Stimulated activated effector memory CD8-positive, alpha-beta T cell treated with anti-CD3 and anti-CD28 coated beads, Interleukin-12 subunit alpha, Interleukin-12 subunit beta, amount 100 ng/mL, for 72 hours (primary cell): ENCODE measurements at regions not wholly inside any gene's neighbourhood (a gene's known extent, or its start where the extent isn't known, plus 50 kb on each side); places are given as distances from the start of the nearest gene placed in this dataset.

Experiments used
- ATAC-seq: fragments of 150-1000 bp; cut with Tn5 transposase; 2 replicates; pipeline ENCODE4 v1.10.0; 2021
- DNase-seq, 2 donors: peaks; one replicate each; pipeline ENCODE4 v3.0.0; 2021 to 2022; ENCODE audit warnings: low spot score in 2 of 2
- H3K27ac Mint-ChIP-seq: one replicate; pipeline ENCODE4 v1.8.0; 2022; ENCODE audit warnings: mild to moderate bottlenecking, mixed read lengths
- H3K36me3 Mint-ChIP-seq: one replicate; pipeline ENCODE4 v1.8.0; 2022; ENCODE audit warnings: mild to moderate bottlenecking, mixed read lengths
- H3K4me1 Mint-ChIP-seq: one replicate; pipeline ENCODE4 v1.8.0; 2022; ENCODE audit warnings: mixed read lengths
- H3K4me3 Mint-ChIP-seq: one replicate; pipeline ENCODE4 v1.8.0; 2022; ENCODE audit warnings: mild to moderate bottlenecking, mixed read lengths
- H3K9me3 Mint-ChIP-seq: one replicate; pipeline ENCODE4 v1.8.0; 2022; ENCODE audit warnings: mixed read lengths

DNA sequence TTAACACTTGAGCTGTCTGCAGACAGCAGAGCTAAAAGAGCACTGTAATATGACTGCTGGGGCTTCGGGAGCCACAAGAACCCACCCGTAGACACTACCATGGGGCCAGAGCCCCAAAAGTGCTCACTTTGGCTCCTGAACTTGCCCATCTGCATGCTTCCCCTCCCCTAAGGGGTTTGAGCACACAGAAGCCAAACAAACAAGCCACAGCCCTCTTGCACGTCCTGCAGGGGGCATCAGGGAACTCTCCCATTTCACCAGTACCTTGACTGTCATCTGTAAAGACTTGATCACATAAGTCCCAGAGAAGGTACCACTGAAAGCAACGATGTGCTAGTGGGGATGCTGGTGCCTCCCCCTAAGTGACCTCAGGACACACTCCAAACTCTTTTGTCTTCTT, 681.8 kb downstream of the SEMA5A start:
- Mint-ChIP-seq H3K4me3 (no peak overlapping the region), H3K27ac (no peak overlapping the region), H3K9me3 (peaks cover 10% of the 10 kb centered on the region), H3K36me3 (no peaks in the 10 kb centered on the region), H3K4me1 (no peaks in the 10 kb centered on the region)
- no peak for ATAC-seq
- no peak for DNase-seq

DNA sequence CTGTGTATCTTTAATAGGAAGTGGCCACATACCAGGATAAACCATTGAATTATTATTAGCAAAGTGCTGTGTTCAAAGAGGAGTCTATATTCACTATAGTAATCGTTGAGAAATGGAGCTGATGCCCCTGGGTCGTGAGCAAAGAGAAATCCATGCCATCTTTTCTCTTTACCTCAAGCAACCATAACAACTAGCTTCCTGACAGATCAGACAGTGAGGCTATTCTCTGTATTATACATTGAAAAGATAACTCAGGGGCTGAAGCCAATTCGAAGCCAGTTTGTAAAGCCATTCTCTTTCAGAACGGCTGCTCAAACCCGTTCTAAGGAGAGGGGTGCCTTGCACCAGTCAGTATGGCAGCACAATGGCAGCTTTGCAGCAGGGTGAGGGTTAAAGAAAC, 680.6 kb downstream of the SEMA5A start:
- Mint-ChIP-seq H3K9me3 (peaks cover 7% of the 10 kb centered on the region), H3K4me3 (no peak overlapping the region), H3K36me3 (no peaks in the 10 kb centered on the region), H3K4me1 (no peaks in the 10 kb centered on the region), H3K27ac (no peak overlapping the region)
- no peak for DNase-seq
- no peak for ATAC-seq

DNA sequence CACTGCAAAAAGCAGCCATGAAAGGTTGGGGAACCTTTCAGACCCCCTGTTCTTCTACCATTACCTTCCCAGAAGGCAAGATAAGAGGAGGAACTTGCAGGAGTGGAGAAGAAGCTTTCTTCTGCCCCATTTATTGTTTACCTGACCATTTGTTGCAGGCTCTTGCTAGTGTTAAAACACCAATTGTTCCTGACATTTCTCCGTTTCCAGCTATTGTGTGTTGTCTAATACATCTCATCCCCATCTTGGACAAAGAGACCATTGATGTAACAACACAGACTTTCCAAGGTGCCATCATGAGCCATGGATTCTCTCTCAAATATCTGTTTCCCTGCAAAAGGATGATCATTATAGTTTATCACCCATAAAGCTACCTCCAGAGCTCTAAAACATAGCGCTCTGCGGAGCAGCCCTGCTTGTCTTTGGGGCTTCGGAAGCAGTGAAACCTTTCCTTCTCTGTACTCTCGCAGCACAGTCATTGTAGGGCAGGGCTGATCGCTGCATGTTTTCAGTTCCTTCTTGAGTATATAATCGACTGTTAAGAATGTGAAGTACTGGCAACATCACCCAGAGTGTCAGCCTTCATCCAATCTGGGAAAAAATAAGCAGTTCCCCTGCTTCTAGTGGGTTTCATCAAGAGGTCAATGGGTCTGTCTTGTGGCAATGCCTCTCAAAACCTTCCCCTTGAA, 680.0 kb downstream of the SEMA5A start:
- H3K36me3 Mint-ChIP-seq = no peaks in the 10 kb centered on the region
- H3K27ac Mint-ChIP-seq = no peak overlapping the region
- H3K4me1 Mint-ChIP-seq = no peaks in the 10 kb centered on the region
- H3K9me3 Mint-ChIP-seq = peaks cover 7% of the 10 kb centered on the region
- DNase-seq (no peak), ATAC-seq (no peak)
- H3K4me3 Mint-ChIP-seq = no peak overlapping the region

DNA sequence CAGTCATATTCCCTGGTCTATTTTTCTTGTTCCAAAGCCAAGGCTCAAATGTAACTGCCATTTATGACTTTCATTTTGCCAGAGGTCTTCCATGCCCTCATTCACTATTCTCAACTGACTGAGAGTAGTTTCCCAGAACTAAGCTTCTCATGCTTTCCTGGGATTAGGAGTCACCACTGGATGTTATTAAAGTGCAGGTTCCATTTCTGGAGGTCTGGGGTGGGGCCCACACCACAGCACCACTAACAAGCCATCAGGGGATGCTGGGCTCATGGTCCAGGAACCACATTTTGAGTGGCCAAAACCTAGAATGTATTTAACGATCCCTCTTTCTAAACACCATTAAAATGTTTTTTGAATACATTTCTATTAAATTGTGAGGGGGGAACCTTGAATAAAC, 677.6 kb downstream of the SEMA5A start:
- Mint-ChIP-seq H3K4me1 (no peaks in the 10 kb centered on the region), H3K27ac (no peak overlapping the region), H3K36me3 (no peaks in the 10 kb centered on the region), H3K9me3 (peaks cover 17% of the 10 kb centered on the region), H3K4me3 (no peak overlapping the region)
- ATAC-seq (no peak), DNase-seq (no peak)

DNA sequence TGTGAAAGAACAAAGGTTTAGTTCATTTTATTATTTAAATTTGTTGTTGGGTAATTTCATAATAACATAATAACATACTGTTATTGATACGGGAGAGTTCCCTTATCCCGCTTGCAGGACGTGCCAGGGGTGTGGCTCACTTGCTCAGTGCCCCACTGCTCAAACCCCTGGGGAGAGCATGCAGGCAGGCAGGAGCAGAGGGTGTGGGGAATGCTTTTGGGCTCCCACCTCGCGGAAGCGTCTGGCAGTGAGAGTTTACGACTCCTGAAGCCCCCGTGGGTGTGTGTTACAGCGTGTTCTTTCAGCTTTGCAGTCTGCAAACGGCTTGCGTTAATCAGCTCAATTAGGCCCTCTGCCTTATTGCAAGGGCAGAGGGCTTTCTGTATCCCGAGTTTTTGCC, 675.9 kb downstream of the SEMA5A start:
- Mint-ChIP-seq H3K36me3 (no peaks in the 10 kb centered on the region), H3K27ac (no peak overlapping the region), H3K4me3 (no peak overlapping the region), H3K9me3 (peaks cover 17% of the 10 kb centered on the region), H3K4me1 (no peaks in the 10 kb centered on the region)
- DNase-seq (no peak), ATAC-seq (no peak)

DNA sequence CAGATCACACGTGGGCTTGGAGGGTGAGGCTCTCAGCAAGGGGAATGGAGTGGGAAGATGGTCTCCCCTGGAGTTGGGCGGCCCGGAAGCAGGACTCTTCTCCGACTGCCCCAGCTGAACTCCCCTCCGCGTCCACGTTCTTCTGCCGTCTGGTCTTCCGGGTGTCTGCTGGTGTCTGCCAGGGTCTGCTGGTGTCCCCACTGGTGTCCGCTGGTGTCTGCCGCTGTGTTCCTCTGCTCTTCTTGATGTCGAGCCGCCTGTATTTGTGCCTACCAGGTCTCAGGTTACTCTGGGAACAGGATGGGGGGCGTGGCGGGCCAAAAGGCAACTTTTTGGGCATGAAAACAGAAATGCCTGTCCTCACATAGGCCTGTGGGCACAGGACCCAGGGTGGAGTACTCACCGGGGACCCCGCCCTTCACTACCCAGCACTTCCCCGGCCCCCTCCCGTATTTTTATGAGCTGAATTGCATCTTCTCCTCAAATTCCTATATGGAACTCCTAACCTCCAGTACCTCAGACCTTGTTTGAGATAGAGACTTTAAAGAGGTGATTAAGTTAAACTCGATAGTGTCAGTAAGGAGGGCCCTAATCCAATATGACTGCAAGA, 675.4 kb downstream of the SEMA5A start:
- ATAC-seq (no peak), DNase-seq (no peak)

DNA sequence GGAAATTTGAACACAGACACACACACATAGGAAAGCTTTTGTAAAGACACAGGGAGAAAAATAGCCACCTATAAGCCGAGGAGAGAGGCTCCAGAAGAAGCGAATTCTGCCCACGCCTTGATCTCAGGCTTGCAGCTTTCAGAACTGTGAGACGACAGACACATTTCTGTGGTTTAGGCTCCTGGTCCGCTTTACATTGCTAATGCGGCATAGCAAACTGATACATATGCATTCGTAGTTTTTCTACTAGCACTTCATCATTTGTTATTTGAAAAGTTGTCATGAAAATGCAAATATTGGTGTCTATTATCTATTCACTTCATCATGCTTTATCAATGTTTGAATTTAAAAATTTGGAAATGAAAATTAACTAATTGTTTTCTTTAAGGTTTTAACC, 674.9 kb downstream of the SEMA5A start:
- Mint-ChIP-seq H3K4me3 (no peak overlapping the region), H3K36me3 (no peaks in the 10 kb centered on the region), H3K9me3 (peaks cover 17% of the 10 kb centered on the region), H3K27ac (no peak overlapping the region), H3K4me1 (no peaks in the 10 kb centered on the region)
- no peak for DNase-seq
- no peak for ATAC-seq

More for the DNA sequence above, 675.4 kb downstream of the SEMA5A start:
- Mint-ChIP-seq H3K9me3 (peaks cover 17% of the 10 kb centered on the region), H3K4me1 (no peaks in the 10 kb centered on the region), H3K4me3 (no peak overlapping the region), H3K36me3 (no peaks in the 10 kb centered on the region), H3K27ac (no peak overlapping the region)

DNA sequence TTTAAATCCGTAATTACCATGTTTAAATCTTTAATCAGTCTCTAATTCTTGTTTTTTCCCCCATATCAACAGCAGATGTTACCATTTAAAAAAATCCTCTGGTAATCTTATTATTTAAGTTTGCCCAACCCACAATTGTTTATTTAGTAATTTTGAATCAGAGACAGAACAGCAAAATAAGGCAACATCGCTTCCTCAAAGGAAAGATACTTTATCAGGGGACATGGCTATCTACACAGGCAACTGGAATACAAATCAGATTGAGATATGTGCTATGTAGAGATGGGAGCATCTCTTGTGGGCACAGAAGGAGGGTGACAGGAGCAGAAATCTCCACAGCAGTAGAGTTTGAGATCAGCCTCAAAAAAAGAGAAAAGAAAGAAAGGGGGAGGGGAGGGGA, 674.4 kb downstream of the SEMA5A start:
- no peaks in the 10 kb centered on the region for H3K36me3 Mint-ChIP-seq
- ATAC-seq (no peak), DNase-seq (no peak)
- H3K27ac Mint-ChIP-seq = no peak overlapping the region
- H3K9me3 Mint-ChIP-seq = peaks cover 19% of the 10 kb centered on the region
- no peaks in the 10 kb centered on the region for H3K4me1 Mint-ChIP-seq
- H3K4me3 Mint-ChIP-seq = no peak overlapping the region

DNA sequence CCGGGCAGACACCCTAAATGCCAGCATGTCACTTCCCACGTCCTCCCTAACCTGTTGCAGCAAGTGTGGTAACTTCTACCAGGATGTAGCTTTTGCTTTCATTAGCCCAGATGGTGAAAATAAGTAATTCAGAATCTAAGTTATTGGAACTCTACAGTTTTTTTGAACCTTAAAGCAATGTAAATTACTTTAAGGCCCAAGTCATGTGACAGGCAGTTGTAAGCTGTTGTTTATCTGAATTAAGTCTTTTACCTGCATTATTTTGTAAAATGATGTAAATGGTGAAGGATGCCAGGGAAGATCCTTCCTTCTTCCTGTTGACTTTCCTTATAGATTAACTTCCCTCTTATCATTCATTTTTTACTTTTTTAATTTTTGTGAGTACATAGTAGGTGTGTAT, 670.2 kb downstream of the SEMA5A start:
- no peak for DNase-seq
- no peak overlapping the region for H3K4me3 Mint-ChIP-seq
- H3K9me3 Mint-ChIP-seq = peaks cover 31% of the 10 kb centered on the region
- H3K4me1 Mint-ChIP-seq = no peaks in the 10 kb centered on the region
- no peak overlapping the region for H3K27ac Mint-ChIP-seq
- no peaks in the 10 kb centered on the region for H3K36me3 Mint-ChIP-seq
- ATAC-seq = no peak

DNA sequence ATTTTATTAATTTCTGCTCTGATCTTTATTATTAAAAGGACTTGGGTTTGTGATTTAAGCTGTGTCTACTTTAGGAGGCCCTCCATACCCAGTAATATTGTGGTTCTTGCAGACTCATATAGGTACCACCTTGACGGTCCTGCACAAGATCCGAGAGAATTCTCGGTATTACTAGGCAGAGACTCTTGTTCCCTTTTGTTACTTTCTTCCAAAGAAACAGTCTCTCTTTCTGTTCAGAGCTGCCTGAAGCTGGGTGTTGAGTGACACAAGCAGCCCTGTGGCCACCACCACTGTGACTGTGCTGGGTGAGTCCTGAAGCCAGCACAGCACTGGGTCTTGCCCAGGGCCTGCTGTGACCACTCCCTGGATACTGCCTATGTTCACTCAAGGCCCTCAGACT, 666.6 kb downstream of the SEMA5A start:
- ATAC-seq (no peak), DNase-seq (no peak)
- H3K27ac Mint-ChIP-seq = no peak overlapping the region
- no peak overlapping the region for H3K4me3 Mint-ChIP-seq
- peaks cover 21% of the 10 kb centered on the region for H3K9me3 Mint-ChIP-seq
- H3K36me3 Mint-ChIP-seq = no peaks in the 10 kb centered on the region
- H3K4me1 Mint-ChIP-seq = no peaks in the 10 kb centered on the region

DNA sequence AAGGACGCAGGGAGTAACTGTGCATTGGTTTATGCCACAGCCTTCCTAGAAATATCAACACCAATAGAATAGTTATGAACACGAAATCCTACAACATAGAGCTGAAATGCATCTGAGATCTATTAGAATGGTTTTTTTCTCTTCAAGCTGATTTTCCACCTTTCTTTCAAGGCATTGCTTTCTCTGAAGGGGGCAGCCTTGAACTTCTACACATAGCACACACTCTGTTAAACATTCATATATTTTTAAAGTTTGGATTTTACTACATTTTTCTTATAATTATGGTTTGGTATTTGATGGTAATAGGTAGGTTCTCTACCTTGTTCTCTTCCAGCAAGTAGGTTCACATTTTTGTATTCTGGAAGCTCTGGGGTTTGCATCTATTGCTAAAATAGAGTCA, 661.8 kb downstream of the SEMA5A start:
- Mint-ChIP-seq H3K27ac (no peak overlapping the region), H3K9me3 (peaks cover 11% of the 10 kb centered on the region), H3K4me1 (no peaks in the 10 kb centered on the region), H3K36me3 (no peaks in the 10 kb centered on the region), H3K4me3 (no peak overlapping the region)
- DNase-seq (no peak), ATAC-seq (no peak)

DNA sequence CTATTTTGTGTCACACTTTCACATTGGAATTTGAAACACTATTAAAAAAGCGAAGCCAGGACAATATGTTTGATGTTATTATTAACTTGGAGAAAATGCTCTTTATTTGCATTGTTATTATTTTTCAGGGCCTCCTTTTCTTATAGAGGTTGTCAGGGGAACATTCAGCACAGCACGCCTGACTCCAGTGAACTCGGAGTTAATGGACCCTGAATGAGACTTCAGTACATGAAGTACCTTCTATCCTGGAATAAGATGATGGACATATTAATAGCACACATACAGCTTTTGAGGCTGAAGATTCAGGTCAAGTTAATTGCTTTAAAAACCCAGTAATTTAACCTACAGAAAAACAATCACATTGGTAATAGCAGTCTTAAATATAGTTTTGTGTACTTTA, 652.9 kb downstream of the SEMA5A start:
- H3K9me3 Mint-ChIP-seq = peaks cover 6% of the 10 kb centered on the region
- H3K4me1 Mint-ChIP-seq = no peaks in the 10 kb centered on the region
- H3K27ac Mint-ChIP-seq = no peak overlapping the region
- H3K36me3 Mint-ChIP-seq = no peaks in the 10 kb centered on the region
- ATAC-seq (no peak), DNase-seq (no peak)
- no peak overlapping the region for H3K4me3 Mint-ChIP-seq

DNA sequence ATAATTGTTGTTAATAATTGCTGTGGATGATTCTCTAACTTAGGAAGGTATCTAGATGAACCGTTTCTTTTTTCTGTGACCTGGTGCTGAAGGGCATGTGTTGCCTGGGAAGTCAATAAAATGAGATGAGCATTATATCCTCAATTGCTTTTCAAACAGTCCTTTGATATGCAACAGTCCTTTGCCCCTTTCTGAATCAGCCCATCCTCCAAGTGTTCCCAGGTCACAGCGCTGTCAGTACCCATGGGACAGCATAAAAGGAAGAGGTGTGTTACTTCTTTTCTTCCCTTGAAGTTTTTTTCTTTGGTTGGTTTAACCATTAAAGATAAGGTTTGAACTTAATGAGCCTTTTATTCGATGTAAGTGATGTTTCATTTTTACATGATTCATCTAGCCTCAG, 651.8 kb downstream of the SEMA5A start:
- Mint-ChIP-seq H3K27ac (no peak overlapping the region), H3K4me1 (no peaks in the 10 kb centered on the region), H3K4me3 (no peak overlapping the region), H3K36me3 (no peaks in the 10 kb centered on the region), H3K9me3 (peaks cover 6% of the 10 kb centered on the region)
- ATAC-seq = no peak
- DNase-seq = no peak

DNA sequence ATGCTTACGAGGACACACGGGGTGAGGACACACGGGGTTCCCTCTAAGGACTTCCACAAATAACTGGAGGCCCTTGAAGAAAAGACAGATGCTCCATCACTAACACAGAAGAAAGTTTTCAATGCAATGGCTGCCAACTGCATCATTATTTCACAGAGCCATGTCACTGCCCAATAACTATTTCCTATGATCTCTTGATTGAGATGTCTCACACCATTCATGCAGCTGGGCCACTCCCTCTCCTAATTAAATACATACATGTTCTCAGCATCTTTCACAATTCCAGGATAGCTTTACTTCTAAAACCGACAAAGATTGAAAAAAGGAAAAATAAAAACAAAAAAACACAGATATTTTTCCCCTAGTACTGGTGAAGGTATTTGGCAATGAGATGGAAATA, 650.8 kb downstream of the SEMA5A start:
- Mint-ChIP-seq H3K36me3 (no peaks in the 10 kb centered on the region), H3K4me1 (no peaks in the 10 kb centered on the region), H3K27ac (no peak overlapping the region), H3K4me3 (no peak overlapping the region), H3K9me3 (peaks cover 6% of the 10 kb centered on the region)
- ATAC-seq (no peak), DNase-seq (no peak)

DNA sequence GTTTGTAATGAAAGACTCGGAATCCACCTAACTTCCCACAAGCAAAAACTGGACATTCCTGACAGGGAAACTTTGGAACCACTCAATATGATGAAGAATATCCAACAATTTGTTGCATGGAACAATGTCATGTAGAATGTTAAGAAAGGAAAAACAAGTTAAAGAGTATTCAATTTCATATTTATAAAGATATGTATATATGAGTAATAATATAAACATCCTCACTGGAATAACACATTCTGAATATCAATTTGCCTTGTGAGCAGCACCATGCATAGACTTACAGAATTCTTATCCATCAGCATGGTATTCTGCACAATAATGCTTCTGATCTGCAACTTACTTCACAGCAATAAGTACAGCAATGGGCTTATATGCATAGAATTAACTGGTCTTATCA, 650.3 kb downstream of the SEMA5A start:
- H3K27ac Mint-ChIP-seq = no peak overlapping the region
- no peak overlapping the region for H3K4me3 Mint-ChIP-seq
- ATAC-seq = no peak
- no peaks in the 10 kb centered on the region for H3K4me1 Mint-ChIP-seq
- H3K9me3 Mint-ChIP-seq = peaks cover 7% of the 10 kb centered on the region
- H3K36me3 Mint-ChIP-seq = no peaks in the 10 kb centered on the region
- no peak for DNase-seq

DNA sequence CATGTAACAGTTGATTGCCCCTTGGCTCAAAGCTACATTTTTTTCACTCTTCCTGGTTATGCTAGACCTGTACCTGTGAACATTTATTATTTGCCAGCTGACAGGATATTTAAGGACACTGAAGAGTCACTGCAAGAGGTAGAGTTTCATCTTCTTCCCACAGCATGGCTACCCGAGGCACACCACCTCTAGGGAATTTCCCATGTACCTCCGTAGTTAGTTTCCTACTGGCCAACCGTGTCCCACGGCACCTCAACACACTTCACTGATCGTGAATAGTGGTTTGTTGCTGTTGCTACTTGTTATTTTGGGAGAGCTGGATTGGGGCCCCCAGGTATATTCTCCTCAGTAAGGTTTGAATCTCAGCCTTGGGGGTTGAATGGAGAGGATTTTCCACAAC, 648.6 kb downstream of the SEMA5A start:
- Mint-ChIP-seq H3K27ac (no peak overlapping the region), H3K4me1 (no peaks in the 10 kb centered on the region), H3K9me3 (peaks cover 8% of the 10 kb centered on the region), H3K4me3 (no peak overlapping the region), H3K36me3 (no peaks in the 10 kb centered on the region)
- DNase-seq = no peak
- ATAC-seq = no peak
